SK-N-SH treated with all-trans-retinoic acid at 6 μM for 48 hours (cell line): ENCODE measurements at regions not wholly inside any gene's neighbourhood (a gene's known extent, or its start where the extent isn't known, plus 50 kb on each side); places are given as distances from the start of the nearest gene placed in this dataset.

Experiments
- ATAC-seq: fragments of 200-7000 bp; cut with Tn5 transposase; 3 replicates; pipeline ENCODE4 v1.9.1; 2020; ENCODE audit warnings: mild to moderate bottlenecking, moderate library complexity
- ARNTL ChIP-seq: fragments of 450-650 bp; formaldehyde crosslinking; IDR thresholded peaks from 2 replicates; pipeline ENCODE4 v1.5.0; 2020; ENCODE audit warnings: low read depth, mild to moderate bottlenecking, moderate library complexity, borderline replicate concordance
- CREB5 ChIP-seq: fragments of 250-450 bp; sonication (Bioruptor Pico); IDR thresholded peaks from 2 replicates; pipeline ENCODE4 v1.5.1; 2020; ENCODE audit warnings: low read depth, mild to moderate bottlenecking, moderate library complexity
- CSDC2 ChIP-seq: fragments of 250-450 bp; sonication (Bioruptor Pico); IDR thresholded peaks from 2 replicates; pipeline ENCODE4 v1.5.0; 2020; ENCODE audit warnings: mild to moderate bottlenecking, moderate library complexity
- ESRRG ChIP-seq: fragments of 250-450 bp; sonication (Bioruptor Pico); IDR thresholded peaks from 2 replicates; pipeline ENCODE4 v1.6.1; 2021; ENCODE audit warnings: mild to moderate bottlenecking
- GLIS3 ChIP-seq: fragments of 250-450 bp; sonication (Bioruptor Pico); IDR thresholded peaks from 2 replicates; pipeline ENCODE4 v1.5.0; 2020; ENCODE audit warnings: mild to moderate bottlenecking, moderate library complexity
- ISL1 ChIP-seq: fragments of 250-450 bp; sonication (Bioruptor Pico); IDR thresholded peaks from 2 replicates; pipeline ENCODE4 v2.1.2; 2022; ENCODE audit warnings: mild to moderate bottlenecking, moderate library complexity
- OSR1 ChIP-seq: fragments of 250-450 bp; sonication (Bioruptor Pico); IDR thresholded peaks from 2 replicates; pipeline ENCODE4 v1.8.0; 2022; ENCODE audit warnings: moderate library complexity, mild to moderate bottlenecking, inconsistent platforms
- RARB ChIP-seq: fragments of 250-450 bp; sonication (Bioruptor Pico); IDR thresholded peaks from 2 replicates; pipeline ENCODE4 v1.8.0; 2021; ENCODE audit warnings: mild to moderate bottlenecking, moderate library complexity
- TCF4 ChIP-seq: fragments of 250-450 bp; sonication (Bioruptor Pico); IDR thresholded peaks from 2 replicates; pipeline ENCODE4 v1.8.0; 2021; ENCODE audit warnings: mild to moderate bottlenecking, moderate library complexity, borderline replicate concordance
- TOX ChIP-seq: fragments of 250-450 bp; sonication (Bioruptor Pico); IDR thresholded peaks from 2 replicates; pipeline ENCODE4 v1.8.0; 2021; ENCODE audit warnings: mild to moderate bottlenecking, moderate library complexity, borderline replicate concordance
- ZC3H10 ChIP-seq: fragments of 250-450 bp; sonication (Bioruptor Pico); IDR thresholded peaks from 2 replicates; pipeline ENCODE4 v1.5.1; 2021; ENCODE audit warnings: mild to moderate bottlenecking, moderate library complexity
- ZFP3 ChIP-seq: fragments of 250-450 bp; sonication (Bioruptor Pico); IDR thresholded peaks from 2 replicates; pipeline ENCODE4 v1.5.0; 2020; ENCODE audit warnings: mild to moderate bottlenecking, moderate library complexity
- ZNF565 ChIP-seq: fragments of 450-650 bp; formaldehyde crosslinking; conservative IDR thresholded peaks from 2 replicates; pipeline ENCODE4 v1.5.0; 2020; ENCODE audit warnings: low read depth, mild to moderate bottlenecking, moderate library complexity
- ZNF8 ChIP-seq: fragments of 450-650 bp; formaldehyde crosslinking; IDR thresholded peaks from 2 replicates; pipeline ENCODE4 v1.5.0; 2020; ENCODE audit warnings: mild to moderate bottlenecking, moderate library complexity
- TF ChIP-seq, protein P1 (sequence below): fragments of 250-450 bp; sonication (Bioruptor Pico); IDR thresholded peaks from 2 replicates; pipeline ENCODE4 v1.5.0; 2020; ENCODE audit warnings: mild to moderate bottlenecking, moderate library complexity
- TF ChIP-seq, protein P2 (sequence below): fragments of 250-450 bp; sonication (Bioruptor Pico); IDR thresholded peaks from 2 replicates; pipeline ENCODE4 v1.8.0; 2021; ENCODE audit warnings: low read depth, mild to moderate bottlenecking, moderate library complexity, borderline replicate concordance
- TF ChIP-seq, protein P3 (sequence below): fragments of 250-450 bp; sonication (Bioruptor Pico); IDR thresholded peaks from 2 replicates; pipeline ENCODE4 v1.8.0; 2020; ENCODE audit warnings: mild to moderate bottlenecking, moderate library complexity, borderline replicate concordance

GRCh38 chr12:28883406-28883997, 265.6 kb upstream of the FAR2 start:
- no peak for TF ChIP-seq ZFP3
- peak; percentile 15; the same call in 1 of the 2 replicates for TF ChIP-seq ISL1 (CRISPR knock-in tag)
- TF ChIP-seq ESRRG (CRISPR knock-in tag): no peak
- TF ChIP-seq, protein P1, sequence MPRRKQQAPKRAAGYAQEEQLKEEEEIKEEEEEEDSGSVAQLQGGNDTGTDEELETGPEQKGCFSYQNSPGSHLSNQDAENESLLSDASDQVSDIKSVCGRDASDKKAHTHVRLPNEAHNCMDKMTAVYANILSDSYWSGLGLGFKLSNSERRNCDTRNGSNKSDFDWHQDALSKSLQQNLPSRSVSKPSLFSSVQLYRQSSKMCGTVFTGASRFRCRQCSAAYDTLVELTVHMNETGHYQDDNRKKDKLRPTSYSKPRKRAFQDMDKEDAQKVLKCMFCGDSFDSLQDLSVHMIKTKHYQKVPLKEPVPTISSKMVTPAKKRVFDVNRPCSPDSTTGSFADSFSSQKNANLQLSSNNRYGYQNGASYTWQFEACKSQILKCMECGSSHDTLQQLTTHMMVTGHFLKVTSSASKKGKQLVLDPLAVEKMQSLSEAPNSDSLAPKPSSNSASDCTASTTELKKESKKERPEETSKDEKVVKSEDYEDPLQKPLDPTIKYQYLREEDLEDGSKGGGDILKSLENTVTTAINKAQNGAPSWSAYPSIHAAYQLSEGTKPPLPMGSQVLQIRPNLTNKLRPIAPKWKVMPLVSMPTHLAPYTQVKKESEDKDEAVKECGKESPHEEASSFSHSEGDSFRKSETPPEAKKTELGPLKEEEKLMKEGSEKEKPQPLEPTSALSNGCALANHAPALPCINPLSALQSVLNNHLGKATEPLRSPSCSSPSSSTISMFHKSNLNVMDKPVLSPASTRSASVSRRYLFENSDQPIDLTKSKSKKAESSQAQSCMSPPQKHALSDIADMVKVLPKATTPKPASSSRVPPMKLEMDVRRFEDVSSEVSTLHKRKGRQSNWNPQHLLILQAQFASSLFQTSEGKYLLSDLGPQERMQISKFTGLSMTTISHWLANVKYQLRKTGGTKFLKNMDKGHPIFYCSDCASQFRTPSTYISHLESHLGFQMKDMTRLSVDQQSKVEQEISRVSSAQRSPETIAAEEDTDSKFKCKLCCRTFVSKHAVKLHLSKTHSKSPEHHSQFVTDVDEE (CRISPR knock-in tag): peak; percentile 79
- TF ChIP-seq TCF4 (CRISPR knock-in tag): peak; percentile 93
- ATAC-seq: no peak

DNA sequence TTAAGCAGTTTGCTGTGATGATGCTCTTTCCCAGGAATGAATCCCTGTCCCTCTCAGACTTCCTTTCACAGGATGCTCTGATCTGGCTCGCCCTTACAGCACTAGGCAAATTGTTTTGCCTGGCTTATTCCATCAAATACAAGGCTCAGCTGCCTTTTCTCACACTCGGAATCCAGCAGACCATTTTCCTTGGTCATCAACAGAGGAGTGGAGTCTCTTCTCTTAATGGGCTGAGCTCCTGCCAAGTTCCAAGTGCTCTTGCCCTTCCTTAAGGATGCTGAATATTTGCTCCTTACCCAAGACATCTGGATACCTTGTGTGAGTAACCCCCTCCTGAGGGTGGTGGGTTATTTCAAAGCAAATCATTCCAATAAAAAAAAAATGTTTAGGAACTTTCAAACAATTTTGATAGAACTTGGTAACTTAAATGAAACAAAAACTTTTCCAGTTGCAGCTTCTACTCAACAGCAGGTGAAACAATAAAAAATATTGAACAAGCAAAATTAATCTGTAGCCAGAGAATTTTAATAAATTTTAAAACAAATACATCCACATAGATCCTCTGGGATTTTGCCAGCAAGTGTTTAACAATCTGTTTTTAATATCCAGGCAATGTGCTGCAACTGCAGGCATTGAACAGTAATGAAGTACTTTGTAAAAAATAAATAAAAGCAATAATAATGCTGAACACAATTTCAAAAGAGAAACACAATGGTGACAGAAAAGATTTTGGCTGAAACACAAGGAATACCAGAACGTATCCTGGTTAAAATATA, 264.0 kb upstream of the FAR2 start:
- TF ChIP-seq CSDC2 (CRISPR knock-in tag): 0 out of 2 replicates have a peak, but pooled peaks have one; percentile 43
- no peak for TF ChIP-seq TOX (CRISPR knock-in tag)
- TF ChIP-seq ISL1 (CRISPR knock-in tag): peak; percentile 43
- TF ChIP-seq, all 23 proteins: peak for 2
- peak; percentile 80 for ATAC-seq

DNA sequence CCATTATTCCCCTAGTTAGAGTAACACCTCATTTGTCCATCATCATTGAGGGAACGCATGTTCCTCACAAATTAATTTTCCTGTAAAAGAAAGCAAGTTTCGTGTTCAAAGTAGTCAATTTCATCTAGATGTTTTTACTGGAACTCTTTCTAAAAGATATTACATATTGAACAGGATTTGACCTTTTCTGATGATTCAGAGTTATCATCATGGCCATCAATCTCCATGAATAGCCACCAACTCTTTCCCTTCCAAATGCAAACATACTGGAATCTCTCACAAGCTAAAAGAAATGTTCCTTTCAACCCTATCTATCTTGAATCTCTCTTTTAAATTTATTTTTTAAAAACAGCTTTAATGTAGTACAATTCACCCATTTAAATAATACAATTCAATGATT, 263.1 kb upstream of the FAR2 start:
- no peak for ATAC-seq
- TF ChIP-seq ZNF8 (CRISPR knock-in tag) (no peak), CREB5 (CRISPR knock-in tag) (no peak), ZC3H10 (CRISPR knock-in tag) (no peak), TCF4 (CRISPR knock-in tag) (no peak), ZNF565 (no peak), ZFP3 (no peak), OSR1 (CRISPR knock-in tag) (no peak), ARNTL (no peak), ESRRG (CRISPR knock-in tag) (no peak), TOX (CRISPR knock-in tag) (no peak), RARB (CRISPR knock-in tag) (no peak), GLIS3 (CRISPR knock-in tag) (no peak)
- TF ChIP-seq, protein P2, sequence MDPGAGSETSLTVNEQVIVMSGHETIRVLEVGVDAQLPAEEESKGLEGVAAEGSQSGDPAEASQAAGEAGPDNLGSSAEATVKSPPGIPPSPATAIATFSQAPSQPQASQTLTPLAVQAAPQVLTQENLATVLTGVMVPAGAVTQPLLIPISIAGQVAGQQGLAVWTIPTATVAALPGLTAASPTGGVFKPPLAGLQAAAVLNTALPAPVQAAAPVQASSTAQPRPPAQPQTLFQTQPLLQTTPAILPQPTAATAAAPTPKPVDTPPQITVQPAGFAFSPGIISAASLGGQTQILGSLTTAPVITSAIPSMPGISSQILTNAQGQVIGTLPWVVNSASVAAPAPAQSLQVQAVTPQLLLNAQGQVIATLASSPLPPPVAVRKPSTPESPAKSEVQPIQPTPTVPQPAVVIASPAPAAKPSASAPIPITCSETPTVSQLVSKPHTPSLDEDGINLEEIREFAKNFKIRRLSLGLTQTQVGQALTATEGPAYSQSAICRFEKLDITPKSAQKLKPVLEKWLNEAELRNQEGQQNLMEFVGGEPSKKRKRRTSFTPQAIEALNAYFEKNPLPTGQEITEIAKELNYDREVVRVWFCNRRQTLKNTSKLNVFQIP (CRISPR knock-in tag): no peak
- TF ChIP-seq, protein P1 (CRISPR knock-in tag): no peak
- TF ChIP-seq, protein P3, sequence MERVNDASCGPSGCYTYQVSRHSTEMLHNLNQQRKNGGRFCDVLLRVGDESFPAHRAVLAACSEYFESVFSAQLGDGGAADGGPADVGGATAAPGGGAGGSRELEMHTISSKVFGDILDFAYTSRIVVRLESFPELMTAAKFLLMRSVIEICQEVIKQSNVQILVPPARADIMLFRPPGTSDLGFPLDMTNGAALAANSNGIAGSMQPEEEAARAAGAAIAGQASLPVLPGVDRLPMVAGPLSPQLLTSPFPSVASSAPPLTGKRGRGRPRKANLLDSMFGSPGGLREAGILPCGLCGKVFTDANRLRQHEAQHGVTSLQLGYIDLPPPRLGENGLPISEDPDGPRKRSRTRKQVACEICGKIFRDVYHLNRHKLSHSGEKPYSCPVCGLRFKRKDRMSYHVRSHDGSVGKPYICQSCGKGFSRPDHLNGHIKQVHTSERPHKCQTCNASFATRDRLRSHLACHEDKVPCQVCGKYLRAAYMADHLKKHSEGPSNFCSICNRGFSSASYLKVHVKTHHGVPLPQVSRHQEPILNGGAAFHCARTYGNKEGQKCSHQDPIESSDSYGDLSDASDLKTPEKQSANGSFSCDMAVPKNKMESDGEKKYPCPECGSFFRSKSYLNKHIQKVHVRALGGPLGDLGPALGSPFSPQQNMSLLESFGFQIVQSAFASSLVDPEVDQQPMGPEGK (CRISPR knock-in tag): no peak
